CD4-positive, alpha-beta T cell treated with Interleukin-12 subunit alpha and Interleukin-12 subunit beta, for 1 hour (primary cell): ENCODE measurements at regions not wholly inside any gene's neighbourhood (a gene's known extent, or its start where the extent isn't known, plus 50 kb on each side); places are given as distances from the start of the nearest gene placed in this dataset.

ENCODE experiments used
- DNase-seq: peaks from one replicate; pipeline ENCODE4 v3.0.0-alpha.2; 2020

DNA sequence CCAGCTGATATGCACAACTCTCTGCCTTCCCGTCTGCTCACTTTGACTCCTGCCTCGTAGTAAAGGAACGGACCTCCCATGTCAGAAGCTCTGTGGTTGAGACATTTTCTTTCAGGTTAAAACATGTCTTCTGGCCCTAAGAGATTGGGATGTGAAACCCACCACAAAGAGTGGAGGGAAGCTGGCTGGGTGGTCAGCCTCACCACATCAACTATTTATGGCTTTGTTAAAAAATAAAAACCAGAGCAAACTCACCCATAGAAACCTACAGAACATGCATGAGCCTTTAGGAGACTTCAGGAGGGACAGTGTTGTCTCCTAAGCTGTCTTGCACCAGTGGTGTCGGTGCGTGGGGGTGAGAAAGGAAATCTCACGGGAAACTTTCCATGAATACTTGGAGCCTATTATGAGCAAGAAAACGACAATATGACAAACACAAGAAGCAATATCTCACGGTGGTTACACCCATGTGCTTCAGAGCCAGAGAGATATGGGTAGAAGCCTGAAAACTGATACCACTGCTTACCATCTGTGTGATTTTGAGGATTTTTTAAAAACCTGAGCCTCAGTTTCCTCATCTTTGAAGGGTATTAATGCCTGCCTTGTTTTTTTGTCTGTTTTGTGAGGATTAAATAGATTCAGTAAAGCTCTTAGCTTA lies 61.7 kb upstream of the XYLT1 start:
- DNase-seq = no peak

DNA sequence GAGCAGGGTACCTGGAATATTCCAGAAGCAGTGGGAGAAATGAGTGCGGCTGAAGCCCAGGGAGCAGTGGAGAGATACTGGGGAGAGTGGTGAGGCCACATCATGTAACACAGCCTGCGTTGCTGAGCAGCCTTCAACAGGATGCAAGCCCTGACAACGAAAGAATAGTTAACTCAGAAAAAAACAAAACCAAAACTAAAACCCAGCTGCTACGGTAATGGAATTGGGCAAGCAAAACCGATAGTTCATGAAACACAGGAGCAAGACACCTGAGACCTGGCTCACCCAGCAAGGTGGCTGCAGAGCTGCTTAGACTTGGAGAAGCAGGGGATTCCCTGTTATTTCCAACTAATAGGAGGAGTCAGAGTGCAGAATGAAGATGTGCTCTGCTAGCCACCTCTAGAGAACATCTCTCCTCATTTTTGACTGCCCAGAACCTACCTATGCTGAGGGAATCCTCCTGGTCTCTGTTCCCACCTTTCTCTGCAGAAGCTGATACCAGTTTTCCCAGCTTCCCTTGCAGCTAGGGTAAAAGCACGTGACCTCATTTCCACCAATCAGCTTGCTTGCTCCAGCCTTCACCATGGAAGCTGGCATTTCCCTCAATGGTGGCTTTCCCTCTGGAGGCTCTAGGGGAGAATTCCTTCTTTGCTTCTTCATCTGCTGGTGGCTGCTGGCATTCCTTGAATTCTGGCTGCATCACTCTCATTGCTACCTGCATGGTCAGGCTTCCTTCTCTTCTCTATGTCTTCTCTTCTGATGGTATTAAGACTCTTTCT lies 59.4 kb upstream of the XYLT1 start:
- peak; percentile 45 for DNase-seq

DNA sequence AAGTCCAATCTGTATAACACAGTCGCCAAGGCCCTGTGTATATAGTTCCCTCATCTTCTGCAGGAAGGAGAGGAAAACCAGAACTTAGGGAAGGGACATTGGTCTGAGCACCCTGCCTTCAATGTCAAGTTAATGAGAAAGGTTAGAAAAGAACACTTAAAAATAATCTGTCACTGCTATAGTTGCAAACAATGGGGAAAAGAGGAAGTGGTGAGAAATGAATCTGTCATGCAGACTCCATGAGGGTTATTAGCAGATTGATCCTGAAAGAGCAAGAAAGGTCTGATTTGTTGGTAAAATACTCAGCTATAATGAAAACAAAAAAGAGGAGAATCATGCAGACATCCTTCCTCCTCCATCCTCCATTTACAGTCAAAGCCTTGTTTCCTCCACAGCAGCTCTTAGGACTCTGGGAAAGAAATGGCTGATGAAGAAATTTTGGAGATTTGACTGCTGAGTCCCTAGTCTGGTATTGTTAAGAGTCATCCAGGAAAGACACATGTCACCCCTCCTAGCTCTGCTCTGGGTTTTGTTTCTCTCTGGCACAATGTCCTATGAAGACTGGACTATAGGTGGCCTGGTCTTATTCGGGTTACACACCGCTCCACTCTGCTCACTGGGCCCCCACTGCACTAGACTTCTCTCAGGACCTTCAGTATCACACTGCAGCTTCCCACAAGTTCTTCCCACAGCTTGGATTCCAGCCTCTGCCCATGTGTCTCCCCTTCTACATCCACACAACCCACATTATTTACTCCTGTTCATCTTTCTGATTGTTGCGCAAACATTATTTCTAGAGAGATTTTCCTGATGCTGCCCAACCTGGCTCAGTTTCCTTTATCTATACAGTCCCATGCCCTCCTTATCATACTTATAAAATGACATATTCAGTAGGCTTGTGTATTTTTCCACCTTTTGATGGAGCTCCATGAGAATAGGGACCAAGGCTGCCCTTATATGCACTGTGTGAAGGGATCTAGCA lies 56.5 kb upstream of the XYLT1 start:
- DNase-seq = no peak

DNA sequence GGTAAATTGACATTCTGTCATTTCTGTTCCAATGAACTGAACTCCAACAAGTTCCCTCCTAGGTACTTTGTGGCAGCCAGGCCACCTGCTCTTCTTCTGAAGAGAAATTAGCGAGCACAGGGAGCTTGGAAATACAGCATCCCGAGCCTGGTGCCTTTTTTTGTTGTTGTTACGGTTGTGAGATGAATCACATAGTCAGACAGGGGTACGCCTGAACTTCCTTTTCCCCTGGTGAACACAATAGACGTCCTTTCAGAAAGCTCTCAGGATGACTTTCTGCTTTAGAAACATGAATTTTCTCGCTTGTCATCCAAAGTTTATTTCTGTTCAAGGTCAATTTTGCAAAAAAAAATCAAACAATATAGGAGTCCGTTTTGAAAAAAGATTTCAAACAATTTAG lies 53.9 kb upstream of the XYLT1 start:
- no peak for DNase-seq

DNA sequence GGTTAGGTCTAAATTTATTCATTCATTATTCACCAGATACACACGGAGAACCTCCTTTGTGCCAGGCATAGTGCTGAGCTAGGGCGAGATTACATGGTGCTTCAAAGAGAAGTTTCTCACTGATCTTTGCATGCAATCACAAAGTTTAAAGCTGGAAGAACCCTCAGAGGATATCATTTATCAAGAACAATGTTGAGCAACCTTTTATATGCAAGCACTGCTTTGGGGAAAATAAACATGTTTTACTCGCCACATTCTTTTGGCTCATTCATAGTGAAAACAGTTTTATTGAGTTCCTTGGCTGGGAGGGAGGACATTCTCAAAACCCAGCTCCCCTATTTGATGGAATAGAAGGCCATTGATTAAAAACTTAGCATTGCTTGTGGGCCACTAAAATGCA lies 49.8 kb upstream of the XYLT1 start:
- DNase-seq = no peak
